ENCODE measurements at regions not wholly inside any gene's neighbourhood (a gene's known extent, or its start where the extent isn't known, plus 50 kb on each side); places are given as distances from the start of the nearest gene placed in this dataset.

DNA sequence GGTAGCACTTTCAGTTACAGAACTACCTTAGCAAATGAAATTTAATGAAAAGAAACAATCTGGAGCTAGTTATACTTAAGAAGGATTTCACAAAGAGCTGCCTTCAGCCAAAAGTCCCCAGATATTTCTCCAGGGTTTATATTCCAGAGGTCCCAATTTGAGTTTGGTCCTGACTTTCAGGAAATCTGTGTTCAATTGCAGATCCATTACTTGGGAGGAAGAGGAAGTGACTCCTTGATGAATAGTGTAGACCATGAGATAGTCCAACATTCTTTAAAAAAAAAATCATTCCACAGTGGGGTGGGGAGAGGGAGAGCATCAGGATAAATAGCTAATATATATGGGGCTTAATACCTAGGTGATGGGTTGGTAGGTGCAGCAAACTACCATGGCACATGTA lies 117.6 kb upstream of the ARHGAP20 start:
- TF ChIP-seq YY2 (tag by site-specific recombination; IDR thresholded peaks at IDR 0.05) (no peak), ZNF423 (tag by site-specific recombination; IDR thresholded peaks at IDR 0.05) (no peak)
